Cardiac septum (tissue), 1 donor: ENCODE measurements at regions not wholly inside any gene's neighbourhood (a gene's known extent, or its start where the extent isn't known, plus 50 kb on each side); places are given as distances from the start of the nearest gene placed in this dataset.
"Not testable (repeated sequence)": the region's sequence is repeated elsewhere in the genome, so short reads cannot be mapped to it uniquely, and the experiment has no call there.

Experiments used
- DNase-seq: peaks from one replicate; pipeline ENCODE4 v3.0.0-alpha.2; 2020; ENCODE audit warnings: low spot score
- intact Hi-C: fragments of 100-400 bp; cut with DNase I; formaldehyde crosslinking; loops from one replicate; pipeline ENCODE4 v1.14.0; 2022
- donor health status: DM: no; HTN: no; CAD: no.

- intact Hi-C loops = loop anchor here (10.0 kb wide), 1 partner anchor 126 kb away; no protein-coding TSS in a partner anchor
These were observed 156.0 kb upstream of the ANKRD50 start for GRCh38 chr4:124868495-124868894.

GRCh38 chr4:124867536-124867935 is 155.0 kb upstream of the ANKRD50 start:
- intact Hi-C loops = loop anchor here (10.0 kb wide), 1 partner anchor 127 kb away; no protein-coding TSS in a partner anchor

More at GRCh38 chr4:124868495-124868894, 156.0 kb upstream of the ANKRD50 start:
- DNase-seq = no peak

GRCh38 chr4:124866301-124866700 is 153.8 kb upstream of the ANKRD50 start:
- no peak for DNase-seq
- intact Hi-C loops = loop anchor here (10.0 kb wide), 1 partner anchor 128 kb away; no protein-coding TSS in a partner anchor

More at GRCh38 chr4:124867536-124867935, 155.0 kb upstream of the ANKRD50 start:
- DNase-seq = no peak

- DNase-seq = no peak
- intact Hi-C loops = loop anchor here (10.0 kb wide), 1 partner anchor 132 kb away; no protein-coding TSS in a partner anchor
These were observed 150.6 kb upstream of the ANKRD50 start for GRCh38 chr4:124863040-124863545.

GRCh38 chr4:124862261-124862660 is 149.7 kb upstream of the ANKRD50 start:
- intact Hi-C loops = loop anchor here (10.0 kb wide), 1 partner anchor 133 kb away; no protein-coding TSS in a partner anchor
- no peak for DNase-seq

GRCh38 chr4:124861761-124862160 is 149.2 kb upstream of the ANKRD50 start:
- intact Hi-C loops = loop anchor here (10.0 kb wide), 1 partner anchor 133 kb away; no protein-coding TSS in a partner anchor

GRCh38 chr4:124854968-124855367 is 142.4 kb upstream of the ANKRD50 start:
- intact Hi-C loops = no loop called here
- no peak for DNase-seq

More at GRCh38 chr4:124861761-124862160, 149.2 kb upstream of the ANKRD50 start:
- no peak for DNase-seq

- DNase-seq = no peak
- intact Hi-C loops = no loop called here
These were observed 139.2 kb upstream of the ANKRD50 start for GRCh38 chr4:124851741-124852140.

- intact Hi-C loops = no loop called here
- DNase-seq = no peak
These were observed 133.8 kb upstream of the ANKRD50 start for GRCh38 chr4:124846306-124846705.

- no peak for DNase-seq
- intact Hi-C loops = no loop called here
These were observed 127.4 kb upstream of the ANKRD50 start for GRCh38 chr4:124839786-124840390.

GRCh38 chr4:124833831-124834505 is 121.4 kb upstream of the ANKRD50 start:
- intact Hi-C loops = no loop called here
- no peak for DNase-seq

- intact Hi-C loops = no loop called here
- no peak for DNase-seq
These were observed 115.8 kb upstream of the ANKRD50 start for GRCh38 chr4:124828382-124828781.

- intact Hi-C loops = no loop called here
- DNase-seq = no peak
These were observed 105.0 kb upstream of the ANKRD50 start for GRCh38 chr4:124817531-124817930.

- DNase-seq, intact Hi-C loops: not testable (repeated sequence)
These were observed 99.7 kb upstream of the ANKRD50 start for GRCh38 chr4:124812203-124812602.

- no peak for DNase-seq
- intact Hi-C loops = no loop called here
These were observed 98.3 kb upstream of the ANKRD50 start for GRCh38 chr4:124810827-124811226.

GRCh38 chr4:124807421-124807820 is 94.9 kb upstream of the ANKRD50 start:
- intact Hi-C loops = no loop called here
- no peak for DNase-seq

GRCh38 chr4:124806403-124806802 is 93.9 kb upstream of the ANKRD50 start:
- no peak for DNase-seq
- intact Hi-C loops = no loop called here

- intact Hi-C loops = no loop called here
- no peak for DNase-seq
These were observed 92.1 kb upstream of the ANKRD50 start for GRCh38 chr4:124804584-124804983.

- intact Hi-C loops = no loop called here
These were observed 91.5 kb upstream of the ANKRD50 start for GRCh38 chr4:124804041-124804440.

GRCh38 chr4:124803641-124804040 is 91.1 kb upstream of the ANKRD50 start:
- intact Hi-C loops = no loop called here

More at GRCh38 chr4:124804041-124804440, 91.5 kb upstream of the ANKRD50 start:
- no peak for DNase-seq

GRCh38 chr4:124803026-124803425 is 90.5 kb upstream of the ANKRD50 start:
- DNase-seq = no peak
- intact Hi-C loops = no loop called here

More at GRCh38 chr4:124803641-124804040, 91.1 kb upstream of the ANKRD50 start:
- no peak for DNase-seq
